Upper lobe of left lung (tissue), 6 donors: ENCODE measurements at regions not wholly inside any gene's neighbourhood (a gene's known extent, or its start where the extent isn't known, plus 50 kb on each side); places are given as distances from the start of the nearest gene placed in this dataset.

Experiments used
- ATAC-seq, 2 donors: fragments of 200-7000 bp; cut with Tn5 transposase; one replicate each; pipeline ENCODE4 v1.9.1; 2022; ENCODE audit warnings: mild to moderate bottlenecking in 2 of 2, moderate library complexity in 2 of 2; ENCODE audit not compliant: low FRiP score in 2 of 2
- DNase-seq, 2 donors: peaks; one replicate each; pipeline ENCODE4 v3.0.0-alpha.2; 2019 to 2020
- H3K27ac ChIP-seq, 4 donors: fragments of 200-600 bp; sonication (generic); one replicate each; pipeline ENCODE4 v1.5.1; 2016 to 2019
- H3K27me3 ChIP-seq, 4 donors: fragments of 200-600 bp; sonication (generic); one replicate each; pipeline ENCODE4 v1.5.1; 2017 to 2019
- H3K36me3 ChIP-seq, 4 donors: fragments of 200-600 bp; sonication (generic); one replicate each; pipeline ENCODE4 v1.5.1; 2016 to 2019
- H3K4me1 ChIP-seq, 4 donors: fragments of 200-600 bp; sonication (generic); one replicate each; pipeline ENCODE4 v1.5.1; 2018 to 2019
- H3K4me3 ChIP-seq, 4 donors: fragments of 200-600 bp; sonication (generic); one replicate each; pipeline ENCODE4 v1.5.1; 2017 to 2019; ENCODE audit warnings: mild to moderate bottlenecking in 2 of 4, moderate library complexity in 1 of 4
- H3K9me3 ChIP-seq, 4 donors: fragments of 200-600 bp; sonication (generic); one replicate each; pipeline ENCODE4 v1.5.1; 2018 to 2019
- EP300 ChIP-seq, 4 donors: sonication (generic); formaldehyde crosslinking; IDR thresholded peaks; one replicate each; pipeline ENCODE4 v1.5.1; 2017; ENCODE audit warnings: antibody characterized with exemption in 4 of 4, control low read depth in 2 of 4
- POLR2A ChIP-seq, 4 donors: fragments of 450-650 bp; IDR thresholded peaks; one replicate each; pipeline ENCODE4 v1.5.1; 2016 to 2017; ENCODE audit warnings: antibody characterized with exemption in 4 of 4, mild to moderate bottlenecking in 2 of 4
- POLR2AphosphoS5 ChIP-seq, 2 donors: sonication (generic); formaldehyde crosslinking; IDR thresholded peaks; one replicate each; pipeline ENCODE4 v1.5.1; 2017; ENCODE audit warnings: antibody characterized with exemption in 2 of 2
- WGBS, 2 donors: methylation state at CpG; one replicate each; pipeline ENCODE4 v1.1.5; 2017 to 2018; 5-methylcytosine and 5-hydroxymethylcytosine counted together
- TF ChIP-seq, protein P1 (sequence below), 6 experiments: fragments of 450-650 bp in 4 of 6; fragments of 200-600 bp in 2 of 6; sonication (generic) in 2 of 6; IDR thresholded peaks; one replicate each; pipeline ENCODE4 v1.5.1; 2016 to 2019; ENCODE audit warnings: antibody characterized with exemption in 6 of 6
- donor health status: DM: no; HTN: no; CAD: no; lungs with moderate emphysema.
- donor health status: DM: no; HTN: yes; CAD: no; lungs with severe emphysema.

DNA sequence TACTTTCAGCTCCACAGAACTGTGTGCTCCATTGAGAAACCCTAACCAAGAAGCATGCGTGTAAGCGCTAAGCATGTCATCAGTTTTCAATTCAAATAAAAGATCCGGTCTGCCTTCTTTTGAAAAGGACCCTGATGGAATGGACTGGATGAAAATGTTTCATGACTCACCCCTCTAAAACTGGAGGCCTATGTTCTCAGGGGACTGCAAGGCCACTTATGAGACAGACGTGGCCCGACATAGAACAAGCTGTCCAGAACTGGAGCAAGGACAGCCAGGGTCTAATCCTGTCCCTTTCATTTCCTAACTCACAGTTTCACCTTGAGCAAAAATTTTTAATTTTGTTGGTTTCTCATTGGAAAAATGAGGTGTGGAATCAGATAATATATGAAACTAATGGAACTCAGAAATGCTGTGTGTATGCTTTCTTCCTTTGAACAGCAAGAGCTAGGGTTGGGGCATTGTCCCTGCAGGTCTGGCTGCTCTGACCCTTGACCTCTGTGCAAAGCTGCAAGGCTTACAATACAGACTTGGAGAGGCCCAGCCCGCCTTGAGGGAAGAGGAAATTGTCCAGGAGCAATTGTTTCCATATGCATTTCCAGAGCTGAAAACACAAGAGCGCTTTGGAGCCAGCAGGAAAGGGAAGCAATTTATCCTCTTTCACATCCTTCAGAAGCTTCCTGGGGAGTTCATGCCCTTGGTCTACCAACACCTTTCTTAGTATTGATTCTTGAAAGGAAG lies 553.4 kb upstream of the KLF12 start:
- ATAC-seq (no peak), DNase-seq (no peak)
- Histone ChIP-seq H3K4me3 (no peak overlapping the region), H3K27ac (no peak overlapping the region), H3K9me3 (no peaks in the 10 kb centered on the region), H3K27me3 (no peaks in the 10 kb centered on the region), H3K4me1 (no peaks in the 10 kb centered on the region), H3K36me3 (no peaks in the 10 kb centered on the region)
- TF ChIP-seq EP300 (IDR thresholded peaks at IDR 0.05) (no peak), POLR2AphosphoS5 (IDR thresholded peaks at IDR 0.05) (no peak), POLR2A (IDR thresholded peaks at IDR 0.05) (no peak)
- TF ChIP-seq, protein P1, sequence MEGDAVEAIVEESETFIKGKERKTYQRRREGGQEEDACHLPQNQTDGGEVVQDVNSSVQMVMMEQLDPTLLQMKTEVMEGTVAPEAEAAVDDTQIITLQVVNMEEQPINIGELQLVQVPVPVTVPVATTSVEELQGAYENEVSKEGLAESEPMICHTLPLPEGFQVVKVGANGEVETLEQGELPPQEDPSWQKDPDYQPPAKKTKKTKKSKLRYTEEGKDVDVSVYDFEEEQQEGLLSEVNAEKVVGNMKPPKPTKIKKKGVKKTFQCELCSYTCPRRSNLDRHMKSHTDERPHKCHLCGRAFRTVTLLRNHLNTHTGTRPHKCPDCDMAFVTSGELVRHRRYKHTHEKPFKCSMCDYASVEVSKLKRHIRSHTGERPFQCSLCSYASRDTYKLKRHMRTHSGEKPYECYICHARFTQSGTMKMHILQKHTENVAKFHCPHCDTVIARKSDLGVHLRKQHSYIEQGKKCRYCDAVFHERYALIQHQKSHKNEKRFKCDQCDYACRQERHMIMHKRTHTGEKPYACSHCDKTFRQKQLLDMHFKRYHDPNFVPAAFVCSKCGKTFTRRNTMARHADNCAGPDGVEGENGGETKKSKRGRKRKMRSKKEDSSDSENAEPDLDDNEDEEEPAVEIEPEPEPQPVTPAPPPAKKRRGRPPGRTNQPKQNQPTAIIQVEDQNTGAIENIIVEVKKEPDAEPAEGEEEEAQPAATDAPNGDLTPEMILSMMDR (IDR thresholded peaks at IDR 0.05) = no peak
- 70 to 85% methylated on average over 7 of the region's 7 CpGs for WGBS, 2 donors

DNA sequence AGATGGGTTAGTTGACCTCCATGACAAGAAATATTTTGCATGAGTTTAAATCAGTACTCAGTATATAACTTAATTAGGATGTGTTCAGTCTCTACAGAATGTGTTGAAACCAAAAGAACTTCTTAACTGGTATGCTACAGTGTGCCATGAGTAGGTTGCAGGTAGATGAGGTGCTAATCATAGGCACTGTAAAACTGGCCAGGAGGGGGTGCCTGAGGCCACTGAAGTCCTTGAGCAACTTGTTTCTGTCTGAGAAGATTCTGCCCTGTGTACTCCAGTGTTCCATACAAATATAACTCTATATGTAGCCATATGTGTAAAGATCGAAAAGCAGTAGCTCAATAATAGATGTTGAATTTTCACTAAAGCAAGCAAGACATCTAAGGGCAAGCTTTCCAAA lies 549.2 kb upstream of the KLF12 start:
- no peak for DNase-seq
- Histone ChIP-seq H3K4me3 (no peak overlapping the region), H3K36me3 (no peaks in the 10 kb centered on the region), H3K27ac (no peak overlapping the region), H3K9me3 (no peaks in the 10 kb centered on the region), H3K27me3 (no peaks in the 10 kb centered on the region), H3K4me1 (no peaks in the 10 kb centered on the region)
- no peak for TF ChIP-seq POLR2A (IDR thresholded peaks at IDR 0.05)
- no peak for TF ChIP-seq POLR2AphosphoS5 (IDR thresholded peaks at IDR 0.05)
- TF ChIP-seq, protein P1 (IDR thresholded peaks at IDR 0.05) = no peak
- TF ChIP-seq EP300 (IDR thresholded peaks at IDR 0.05) = no peak
- no peak for ATAC-seq
- WGBS, 2 donors = 100% methylated on average over 1 of the region's 1 CpG

DNA sequence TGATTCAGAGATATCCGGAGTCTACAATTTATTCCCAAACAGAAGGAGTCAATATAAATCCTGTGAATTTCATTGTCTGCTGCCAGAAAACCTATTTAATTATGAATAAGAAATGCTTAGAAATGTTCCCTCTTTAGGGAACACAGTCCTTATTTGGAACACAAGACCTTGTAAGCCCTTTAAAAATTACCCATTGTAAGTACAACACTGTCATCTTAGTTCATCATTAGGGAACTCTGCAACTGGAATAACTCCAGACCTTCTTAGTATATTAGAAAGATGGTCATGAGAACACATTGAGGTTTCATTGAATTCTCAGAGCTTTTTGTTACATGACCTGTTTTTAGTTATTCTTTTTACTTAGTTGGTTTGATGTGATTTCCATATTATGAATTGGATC lies 548.5 kb upstream of the KLF12 start:
- no peaks in the 10 kb centered on the region for H3K27me3 ChIP-seq
- DNase-seq = no peak
- no peaks in the 10 kb centered on the region for H3K9me3 ChIP-seq
- 94 to 100% methylated on average over 1 of the region's 1 CpG for WGBS, 2 donors
- H3K4me3 ChIP-seq = no peak overlapping the region
- TF ChIP-seq POLR2A (IDR thresholded peaks at IDR 0.05) (no peak), EP300 (IDR thresholded peaks at IDR 0.05) (no peak)
- ATAC-seq = no peak
- no peak overlapping the region for H3K27ac ChIP-seq
- H3K36me3 ChIP-seq = no peaks in the 10 kb centered on the region
- H3K4me1 ChIP-seq = no peaks in the 10 kb centered on the region

DNA sequence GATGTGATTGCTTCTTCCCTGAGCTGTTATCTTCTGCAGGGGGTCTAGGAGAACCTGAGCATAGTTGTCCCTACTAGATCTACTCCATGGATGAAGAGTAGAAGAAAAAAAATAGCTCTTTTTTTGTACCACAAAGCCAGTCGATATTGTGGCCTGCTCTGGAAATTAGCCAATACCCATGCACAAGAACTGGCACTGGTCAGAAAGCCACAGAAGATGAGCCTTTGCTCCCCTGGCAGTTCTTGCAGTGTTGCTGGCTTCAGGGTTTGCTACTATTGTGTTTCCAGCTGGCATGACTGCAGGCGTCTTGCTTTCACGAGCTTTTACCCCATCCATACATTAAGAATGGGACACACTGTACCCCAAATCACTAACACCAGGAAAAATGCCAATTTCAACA lies 547.7 kb upstream of the KLF12 start:
- Histone ChIP-seq H3K9me3 (no peaks in the 10 kb centered on the region), H3K4me3 (no peak overlapping the region), H3K36me3 (no peaks in the 10 kb centered on the region), H3K4me1 (no peaks in the 10 kb centered on the region), H3K27ac (no peak overlapping the region), H3K27me3 (no peaks in the 10 kb centered on the region)
- DNase-seq (no peak), ATAC-seq (no peak)
- 65 to 77% methylated on average over 3 of the region's 3 CpGs for WGBS, 2 donors
- TF ChIP-seq POLR2A (IDR thresholded peaks at IDR 0.05) = no peak
- TF ChIP-seq, protein P1 (IDR thresholded peaks at IDR 0.05) = no peak

DNA sequence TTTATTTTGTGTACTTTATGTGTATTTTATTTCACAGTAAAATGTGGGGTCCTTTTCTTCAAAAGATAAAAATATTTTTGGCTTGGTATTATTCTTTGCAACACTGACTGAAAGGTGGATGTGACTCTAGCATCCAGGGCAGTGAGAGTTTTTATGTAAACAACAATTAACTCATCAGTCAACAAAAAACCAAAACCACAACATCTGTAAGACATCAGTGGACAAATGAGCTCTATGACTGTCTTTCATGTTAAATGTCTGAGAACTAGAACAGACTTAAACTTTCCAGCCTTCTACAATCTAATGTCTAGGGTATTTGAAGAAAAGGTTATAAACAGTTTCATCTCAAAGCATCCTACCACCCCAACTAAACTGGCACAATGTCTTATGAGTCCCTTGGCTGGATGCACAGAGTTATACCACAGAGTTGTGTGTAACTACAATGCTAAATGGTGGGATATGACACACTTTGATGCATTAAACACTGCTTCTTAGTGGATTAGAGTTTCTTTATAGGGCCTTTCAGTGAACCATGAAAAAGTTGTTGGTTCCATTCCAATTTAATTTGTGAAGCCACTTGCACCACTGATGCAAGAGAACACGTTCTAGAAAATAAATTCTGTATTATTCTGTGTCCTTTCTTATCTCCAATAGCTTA lies 544.2 kb upstream of the KLF12 start:
- H3K4me3 ChIP-seq = no peak overlapping the region
- TF ChIP-seq POLR2AphosphoS5 (IDR thresholded peaks at IDR 0.05) = no peak
- no peak for TF ChIP-seq EP300 (IDR thresholded peaks at IDR 0.05)
- TF ChIP-seq POLR2A (IDR thresholded peaks at IDR 0.05) = no peak
- TF ChIP-seq, protein P1 (IDR thresholded peaks at IDR 0.05) = no peak
- 47 to 58% methylated on average over 1 of the region's 1 CpG for WGBS, 2 donors
- no peaks in the 10 kb centered on the region for H3K36me3 ChIP-seq
- H3K9me3 ChIP-seq = no peaks in the 10 kb centered on the region
- no peaks in the 10 kb centered on the region for H3K4me1 ChIP-seq
- no peak for ATAC-seq
- H3K27me3 ChIP-seq = no peaks in the 10 kb centered on the region
- no peak overlapping the region for H3K27ac ChIP-seq
- DNase-seq = no peak
